ENCODE measurements at regions not wholly inside any gene's neighbourhood (a gene's known extent, or its start where the extent isn't known, plus 50 kb on each side); places are given as distances from the start of the nearest gene placed in this dataset.
A peak's percentile ranks its signal among the peaks of the same experiment; 100 is the strongest.

GRCh38 chr11:104610635-104611034 is 287.6 kb downstream of the CASP12 start:
- no peak overlapping the region for H3K27ac Mint-ChIP-seq (ENCODE audit: unreplicated experiment)
- Histone ChIP-seq H3K4me3 (ENCODE audit: insufficient read depth, low read depth, low read length) (no peak overlapping the region), H3K36me3 (ENCODE audit: insufficient read depth, low read length) (no peaks in the 10 kb centered on the region), H3K9me3 (ENCODE audit: insufficient read depth, low read depth, low read length) (no peaks in the 10 kb centered on the region), H3K4me1 (ENCODE audit: insufficient read depth, low read length) (no peaks in the 10 kb centered on the region), H2AFZ (ENCODE audit: low read depth, low read length) (no peak overlapping the region), H3K4me2 (ENCODE audit: low read length) (no peak overlapping the region), H3K79me2 (ENCODE audit: insufficient read depth, low read length) (no peaks in the 10 kb centered on the region), H4K20me1 (ENCODE audit: insufficient read depth, low read length) (no peaks in the 10 kb centered on the region), H3K9ac (ENCODE audit: low read length) (no peak overlapping the region), H3K27ac (ENCODE audit: low read depth, low read length) (no peak overlapping the region), H3K27me3 (ENCODE audit: insufficient read depth, low read length) (no peaks in the 10 kb centered on the region)
- no peaks in the 10 kb centered on the region for H3K4me1 Mint-ChIP-seq (ENCODE audit: low read depth, unreplicated experiment)
- no peaks in the 10 kb centered on the region for H3K9me3 Mint-ChIP-seq (ENCODE audit: unreplicated experiment)
- no peaks in the 10 kb centered on the region for H3K27me3 Mint-ChIP-seq (ENCODE audit: low read depth, unreplicated experiment)
- no peak for TF ChIP-seq EZH2 (IDR thresholded peaks at IDR 0.05; ENCODE audit: insufficient read depth, low read length)
- no peak for TF ChIP-seq CTCF (IDR thresholded peaks at IDR 0.05; ENCODE audit: insufficient read depth, low read depth, low read length)
- DNase-seq (ENCODE audit: low read depth) (no peak), FAIRE-seq (no peak)
- no peak overlapping the region for H3K4me3 Mint-ChIP-seq (ENCODE audit: unreplicated experiment)
- no peaks in the 10 kb centered on the region for H3K36me3 Mint-ChIP-seq (ENCODE audit: low read depth, unreplicated experiment)

- peak; percentile 85 for FAIRE-seq
- no peaks in the 10 kb centered on the region for H3K4me1 Mint-ChIP-seq (ENCODE audit: low read depth, unreplicated experiment)
- H3K4me3 ChIP-seq (ENCODE audit: insufficient read depth, low read depth, low read length), result no peak overlapping the region
- no peak overlapping the region for H3K4me2 ChIP-seq (ENCODE audit: low read length)
- H3K27me3 Mint-ChIP-seq (ENCODE audit: low read depth, unreplicated experiment), result no peaks in the 10 kb centered on the region
- H3K36me3 Mint-ChIP-seq (ENCODE audit: low read depth, unreplicated experiment), result no peaks in the 10 kb centered on the region
- no peaks in the 10 kb centered on the region for H4K20me1 ChIP-seq (ENCODE audit: insufficient read depth, low read length)
- no peaks in the 10 kb centered on the region for H3K79me2 ChIP-seq (ENCODE audit: insufficient read depth, low read length)
- H3K36me3 ChIP-seq (ENCODE audit: insufficient read depth, low read length), result no peaks in the 10 kb centered on the region
- H3K27ac ChIP-seq (ENCODE audit: low read depth, low read length), result no peak overlapping the region
- TF ChIP-seq CTCF (IDR thresholded peaks at IDR 0.05; ENCODE audit: insufficient read depth, low read depth, low read length) (peak; percentile 73), EZH2 (IDR thresholded peaks at IDR 0.05; ENCODE audit: insufficient read depth, low read length) (no peak)
- DNase-seq (ENCODE audit: low read depth), result peak; percentile 47
- H3K27ac Mint-ChIP-seq (ENCODE audit: unreplicated experiment), result no peak overlapping the region
- no peak overlapping the region for H2AFZ ChIP-seq (ENCODE audit: low read depth, low read length)
- no peaks in the 10 kb centered on the region for H3K27me3 ChIP-seq (ENCODE audit: insufficient read depth, low read length)
- H3K9me3 ChIP-seq (ENCODE audit: insufficient read depth, low read depth, low read length), result no peaks in the 10 kb centered on the region
- H3K4me3 Mint-ChIP-seq (ENCODE audit: unreplicated experiment), result no peak overlapping the region
- H3K9me3 Mint-ChIP-seq (ENCODE audit: unreplicated experiment), result no peaks in the 10 kb centered on the region
- no peak overlapping the region for H3K9ac ChIP-seq (ENCODE audit: low read length)
- H3K4me1 ChIP-seq (ENCODE audit: insufficient read depth, low read length), result no peaks in the 10 kb centered on the region
Observed at GRCh38 chr11:104609311-104610085, 288.8 kb downstream of the CASP12 start.

GRCh38 chr11:104602643-104603042 is 295.6 kb downstream of the CASP12 start:
- no peak for FAIRE-seq
- TF ChIP-seq EZH2 (IDR thresholded peaks at IDR 0.05; ENCODE audit: insufficient read depth, low read length), result no peak
- TF ChIP-seq CTCF (IDR thresholded peaks at IDR 0.05; ENCODE audit: insufficient read depth, low read depth, low read length), result no peak
- Histone ChIP-seq H3K4me2 (ENCODE audit: low read length) (no peak overlapping the region), H3K4me1 (ENCODE audit: insufficient read depth, low read length) (no peaks in the 10 kb centered on the region), H3K4me3 (ENCODE audit: insufficient read depth, low read depth, low read length) (no peak overlapping the region), H3K9ac (ENCODE audit: low read length) (no peak overlapping the region), H3K36me3 (ENCODE audit: insufficient read depth, low read length) (no peaks in the 10 kb centered on the region), H4K20me1 (ENCODE audit: insufficient read depth, low read length) (no peaks in the 10 kb centered on the region), H2AFZ (ENCODE audit: low read depth, low read length) (no peak overlapping the region), H3K27me3 (ENCODE audit: insufficient read depth, low read length) (no peaks in the 10 kb centered on the region), H3K79me2 (ENCODE audit: insufficient read depth, low read length) (no peaks in the 10 kb centered on the region), H3K9me3 (ENCODE audit: insufficient read depth, low read depth, low read length) (no peaks in the 10 kb centered on the region), H3K27ac (ENCODE audit: low read depth, low read length) (no peak overlapping the region)
- Mint-ChIP-seq H3K4me1 (ENCODE audit: low read depth, unreplicated experiment) (peaks cover 6% of the 10 kb centered on the region), H3K4me3 (ENCODE audit: unreplicated experiment) (no peak overlapping the region), H3K9me3 (ENCODE audit: unreplicated experiment) (peaks cover 6% of the 10 kb centered on the region), H3K36me3 (ENCODE audit: low read depth, unreplicated experiment) (no peaks in the 10 kb centered on the region), H3K27ac (ENCODE audit: unreplicated experiment) (no peak overlapping the region), H3K27me3 (ENCODE audit: low read depth, unreplicated experiment) (no peaks in the 10 kb centered on the region)
- DNase-seq (ENCODE audit: low read depth), result no peak
